DMS79 (cell line): ENCODE measurements at regions not wholly inside any gene's neighbourhood (a gene's known extent, or its start where the extent isn't known, plus 50 kb on each side); places are given as distances from the start of the nearest gene placed in this dataset.

ENCODE experiments used
- DNase-seq: peaks from one replicate; lab custom pipeline; 2025; lab: John Stamatoyannopoulos, UW

DNA sequence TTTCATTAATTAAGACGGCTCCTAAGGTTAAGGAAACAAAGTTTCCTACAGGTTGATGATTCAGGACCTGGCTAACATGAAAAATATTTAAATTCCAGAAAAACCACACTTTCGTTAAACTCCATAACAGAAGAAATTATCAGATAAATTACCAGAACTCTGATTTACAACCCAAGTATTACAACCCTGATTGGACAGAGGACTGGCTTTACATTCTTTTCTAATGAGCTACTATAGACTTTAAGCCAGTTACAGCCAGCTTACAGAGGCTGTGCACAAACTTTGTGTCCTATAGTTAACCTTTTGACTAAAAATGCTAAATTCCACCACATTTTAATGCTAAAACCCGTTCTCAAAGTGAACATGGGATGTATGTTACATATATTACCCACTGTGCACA, 458.6 kb downstream of the KCNJ3 start:
- no peak for DNase-seq

DNA sequence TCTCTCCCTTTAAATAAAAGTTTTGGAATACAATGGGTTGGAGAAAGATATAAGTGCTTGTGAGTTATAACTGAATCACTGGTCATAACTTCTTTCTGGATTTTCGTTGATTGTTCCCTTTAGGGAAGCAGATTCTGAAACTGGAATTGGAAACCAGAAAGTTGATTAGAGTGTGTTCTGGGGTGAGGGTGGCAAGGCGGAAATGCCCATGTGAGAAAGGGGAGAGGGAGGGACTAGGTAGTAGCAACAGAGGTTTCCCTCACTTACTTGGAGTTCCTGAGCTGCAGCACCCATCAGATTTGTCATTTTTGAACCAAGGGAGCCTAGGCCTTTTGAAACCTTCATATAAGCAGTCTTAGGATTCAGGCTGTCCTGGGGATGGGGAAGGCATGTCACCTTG, 453.4 kb downstream of the KCNJ3 start:
- no peak for DNase-seq

DNA sequence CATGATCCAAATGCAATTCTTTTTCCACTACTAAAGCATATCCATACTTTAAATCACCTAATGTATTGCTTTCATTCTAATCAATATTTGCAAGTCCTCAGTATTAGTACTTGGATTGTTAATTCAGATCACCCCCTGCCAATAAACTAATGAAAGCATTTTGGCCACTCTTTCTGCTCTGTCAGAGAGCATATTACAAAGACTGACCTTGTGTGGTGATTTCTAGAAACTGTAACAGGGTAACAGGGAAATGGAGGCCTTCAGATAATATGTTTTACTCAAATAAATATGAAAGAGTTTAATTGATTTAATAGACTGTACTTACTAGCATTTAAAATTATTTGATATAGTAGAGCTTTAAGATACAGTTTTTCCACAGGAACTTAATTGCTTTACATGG, 453.0 kb downstream of the KCNJ3 start:
- no peak for DNase-seq

DNA sequence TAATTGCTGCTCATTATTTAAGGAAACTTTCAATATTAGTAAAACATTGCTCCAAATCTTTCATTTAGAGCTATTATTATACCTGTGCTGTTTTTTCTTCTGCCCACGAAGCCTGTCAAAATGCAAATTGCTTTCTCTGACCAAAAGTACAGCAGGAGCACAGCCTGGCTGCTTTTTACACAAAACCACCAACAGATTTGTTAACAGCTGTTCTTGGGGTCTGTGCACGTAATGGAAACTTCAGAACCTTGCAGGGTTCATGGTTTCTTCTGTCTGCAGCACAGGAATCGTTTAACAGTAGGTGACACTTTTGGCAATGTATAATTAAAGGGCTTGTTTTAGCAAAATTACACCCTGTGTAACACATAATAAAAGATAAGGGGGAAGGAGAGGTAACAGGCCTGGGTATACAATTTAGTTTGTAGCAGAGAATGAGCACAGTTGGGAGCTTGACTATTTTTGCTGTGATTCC, 447.3 kb downstream of the KCNJ3 start:
- no peak for DNase-seq

DNA sequence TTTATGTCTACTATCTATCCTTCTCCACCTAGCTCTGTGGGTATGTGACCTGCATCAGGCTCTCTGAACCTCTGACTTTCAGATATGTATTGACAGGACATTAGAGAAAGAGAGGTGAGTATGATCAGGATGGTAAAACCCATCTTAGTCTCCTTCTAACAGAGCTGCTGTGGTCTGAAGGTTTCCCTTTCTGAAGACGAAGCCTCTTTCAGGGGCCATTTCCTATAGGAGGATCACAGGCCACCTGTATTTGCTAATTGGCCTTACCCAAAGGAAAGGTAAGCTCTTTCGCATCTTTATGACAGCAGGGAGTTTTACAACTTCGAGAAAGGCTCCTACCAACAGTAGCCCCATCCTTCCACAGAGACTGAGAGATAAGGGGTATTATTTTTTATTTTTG, 442.9 kb downstream of the KCNJ3 start:
- DNase-seq: no peak

DNA sequence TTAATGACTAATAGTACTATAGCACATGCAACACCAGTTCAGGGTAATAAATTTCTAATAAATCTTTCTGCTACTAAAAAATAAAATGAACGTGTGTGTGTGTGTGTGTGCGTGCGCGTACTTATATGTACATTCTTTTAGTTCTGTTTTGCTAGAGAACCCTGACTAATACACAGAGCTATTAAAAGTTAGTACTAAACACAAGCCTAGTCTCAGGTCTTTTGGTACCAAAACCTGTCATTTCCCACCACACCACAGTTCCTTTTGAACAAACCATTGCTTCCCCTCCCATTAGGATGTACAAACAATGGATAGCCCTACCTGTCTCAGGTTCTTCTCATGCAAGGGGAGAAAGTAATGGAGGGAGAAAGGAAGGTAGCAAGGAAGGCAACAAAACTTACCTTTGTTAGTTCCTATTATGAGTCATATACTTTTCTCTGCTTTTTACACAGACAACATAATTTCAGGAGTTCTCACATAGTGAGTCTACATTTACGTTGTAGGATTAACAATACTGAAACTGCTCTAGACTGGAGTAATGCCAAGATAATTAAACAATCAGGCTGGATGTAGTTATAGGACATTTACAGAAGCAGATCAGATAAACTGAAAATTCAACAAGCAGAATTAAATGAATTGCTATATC, 427.2 kb downstream of the KCNJ3 start:
- DNase-seq: no peak

DNA sequence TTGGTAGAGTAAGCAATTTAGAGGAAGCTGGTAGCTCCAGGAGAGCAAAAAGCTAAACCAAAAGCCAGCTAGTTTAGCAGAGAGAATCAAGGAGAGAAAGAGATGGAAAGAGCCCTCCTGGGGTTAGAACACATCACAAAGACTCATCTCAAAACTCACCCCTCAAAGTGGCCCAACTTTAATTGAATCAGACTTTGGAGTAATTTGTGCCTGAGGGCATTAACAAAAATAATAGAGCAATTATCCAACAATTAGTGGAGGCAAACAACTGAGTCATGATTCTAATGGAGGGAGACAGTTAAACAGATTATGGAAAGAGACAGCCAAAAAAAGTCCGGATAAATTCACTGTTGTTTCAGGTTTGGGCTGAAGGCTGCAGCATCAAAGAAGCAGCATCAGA, 417.4 kb downstream of the KCNJ3 start:
- DNase-seq: no peak

DNA sequence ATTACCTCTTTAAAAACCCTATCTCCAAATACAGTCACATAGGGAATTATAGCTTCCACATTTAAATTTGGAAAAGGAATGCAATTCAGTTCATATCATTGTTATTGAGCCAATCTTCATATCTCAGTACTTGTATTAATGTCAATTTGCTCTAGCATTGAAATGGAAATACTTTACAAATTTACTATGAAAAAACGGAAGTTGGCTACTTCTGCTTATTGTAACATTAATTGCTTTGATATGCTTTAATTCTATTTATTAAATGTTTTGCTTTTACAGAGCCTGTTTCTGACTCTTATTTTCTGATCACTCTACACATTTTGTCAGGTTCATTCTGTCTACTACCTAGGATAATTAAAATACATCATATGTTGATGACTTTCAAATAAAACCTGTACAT, 412.6 kb downstream of the KCNJ3 start:
- no peak for DNase-seq

DNA sequence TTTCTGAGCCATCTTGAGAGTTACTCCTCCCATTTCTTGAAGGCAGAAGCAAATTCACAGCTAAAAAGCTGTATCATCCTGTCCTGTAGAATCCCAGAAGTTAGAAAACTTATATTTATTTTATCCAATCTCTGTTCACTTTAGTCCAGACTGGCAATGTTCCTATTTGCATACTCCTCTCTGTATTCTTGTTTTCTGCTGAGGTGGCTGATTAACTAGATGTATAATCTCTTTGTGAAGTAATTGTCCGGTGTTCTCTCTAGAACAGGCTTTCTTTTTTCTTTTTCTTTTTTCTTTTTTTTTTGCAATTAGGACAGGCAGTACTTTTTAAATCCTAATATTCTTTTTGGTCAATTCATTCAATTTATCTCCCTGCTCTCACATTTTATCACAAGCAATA, 411.0 kb downstream of the KCNJ3 start:
- DNase-seq: no peak

DNA sequence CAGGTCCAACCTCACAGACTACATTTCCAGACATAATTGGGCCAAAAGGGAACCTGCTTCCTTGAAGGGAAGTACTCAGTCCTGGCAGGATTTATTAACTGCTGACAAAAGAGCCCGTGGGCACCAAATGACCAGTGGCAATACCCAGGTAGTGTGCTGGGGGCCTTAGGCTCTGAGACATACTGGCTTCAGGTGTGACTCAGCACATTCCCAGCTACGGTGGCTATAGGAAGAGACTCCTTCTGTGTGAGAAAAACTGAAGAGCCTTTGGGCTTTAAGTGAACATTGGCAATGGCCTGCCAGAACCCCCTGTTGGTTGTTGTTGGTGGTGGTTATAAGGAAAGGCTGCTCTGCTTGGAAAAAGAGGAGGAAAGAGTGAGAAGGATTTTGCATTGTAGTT, 401.8 kb downstream of the KCNJ3 start:
- no peak for DNase-seq

DNA sequence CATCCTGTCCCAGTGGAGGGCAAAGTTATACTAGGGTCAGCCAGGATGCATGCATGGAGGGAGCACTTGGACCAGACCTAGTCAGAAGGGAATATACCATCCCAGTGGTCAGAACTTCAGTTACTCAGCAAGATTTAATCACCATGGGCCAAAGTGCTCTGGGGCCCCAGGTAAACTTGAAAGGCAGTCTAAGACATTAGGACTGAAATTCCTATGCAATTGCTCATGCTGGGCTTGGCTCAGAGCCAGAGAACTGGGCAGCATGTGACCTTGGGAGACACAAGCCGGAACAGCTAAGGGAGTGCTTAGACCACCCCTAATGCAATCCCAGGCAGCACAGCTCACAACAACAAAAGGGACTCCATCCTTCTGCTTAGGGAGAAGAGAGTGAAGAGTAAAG, 401.3 kb downstream of the KCNJ3 start:
- no peak for DNase-seq

DNA sequence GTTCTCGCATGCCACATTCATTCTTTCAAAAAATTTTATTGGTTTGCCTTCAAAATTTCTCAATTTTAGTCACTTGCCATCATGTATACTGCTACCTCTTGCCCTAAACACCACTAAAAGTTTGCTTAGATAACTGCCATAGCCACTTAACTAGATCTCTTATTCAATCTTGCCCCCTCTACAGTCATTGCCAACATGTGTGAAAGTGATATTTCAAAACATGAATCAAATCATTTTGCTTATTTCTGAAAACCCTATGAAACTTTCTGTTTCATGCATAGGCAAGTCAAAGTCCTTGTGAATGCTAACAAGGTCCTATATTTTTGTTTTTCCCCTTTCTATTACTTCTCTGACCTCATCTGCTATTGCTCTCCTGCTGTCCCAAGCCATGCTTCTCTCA, 397.1 kb downstream of the KCNJ3 start:
- no peak for DNase-seq

DNA sequence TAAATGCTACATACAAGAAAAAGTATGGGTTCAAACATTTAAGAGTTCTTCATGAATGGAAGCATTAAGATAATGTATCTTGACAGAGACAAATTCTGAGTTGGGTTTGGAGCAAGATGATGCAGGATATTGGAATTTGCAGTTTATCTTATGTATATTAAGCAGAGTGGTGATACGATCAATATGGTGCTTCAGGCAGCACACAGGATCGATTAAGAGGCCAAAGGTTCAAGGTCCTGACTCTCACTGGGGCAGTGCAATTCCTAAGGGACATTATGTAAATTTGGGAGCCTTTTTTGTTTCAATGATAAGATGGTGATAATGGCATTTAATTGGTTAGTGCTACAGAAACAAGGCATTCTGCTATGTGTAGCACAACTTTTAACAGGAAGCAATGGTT, 381.9 kb downstream of the KCNJ3 start:
- DNase-seq: no peak

DNA sequence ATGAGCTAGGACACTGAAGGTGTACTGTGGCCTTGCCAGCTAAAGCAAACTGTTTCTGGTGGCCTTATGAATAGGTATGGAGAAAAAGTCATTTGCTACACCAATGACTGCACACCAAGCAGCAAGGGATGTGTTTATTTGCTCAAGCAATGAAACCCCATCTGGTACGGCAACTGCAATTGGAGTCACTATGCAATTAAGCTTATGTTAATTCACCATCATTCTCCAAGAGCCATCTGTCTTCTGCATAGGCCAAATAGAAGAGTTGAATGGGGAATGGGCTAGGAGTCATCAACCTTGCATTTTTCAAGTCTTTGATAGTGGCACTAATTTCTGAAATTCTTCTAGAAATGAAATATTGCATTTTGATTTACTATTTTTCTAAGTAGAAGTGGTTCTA, 372.0 kb downstream of the KCNJ3 start:
- DNase-seq: no peak

DNA sequence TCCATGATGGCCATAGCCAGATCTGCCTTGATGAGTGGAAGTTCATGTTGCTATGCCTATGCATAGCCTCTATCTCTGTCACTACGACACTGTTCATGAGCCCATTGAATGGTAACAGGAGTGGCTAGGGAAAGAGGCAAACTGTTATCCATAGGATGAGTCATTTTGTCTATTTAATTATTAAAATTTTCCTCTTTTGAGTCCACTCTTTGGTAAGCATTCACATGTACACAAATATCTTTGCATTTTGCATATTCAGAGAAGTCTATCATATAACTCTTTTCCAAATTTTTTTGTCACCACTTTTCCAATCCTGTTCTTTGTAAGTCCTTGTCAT, 364.4 kb downstream of the KCNJ3 start:
- DNase-seq: no peak

DNA sequence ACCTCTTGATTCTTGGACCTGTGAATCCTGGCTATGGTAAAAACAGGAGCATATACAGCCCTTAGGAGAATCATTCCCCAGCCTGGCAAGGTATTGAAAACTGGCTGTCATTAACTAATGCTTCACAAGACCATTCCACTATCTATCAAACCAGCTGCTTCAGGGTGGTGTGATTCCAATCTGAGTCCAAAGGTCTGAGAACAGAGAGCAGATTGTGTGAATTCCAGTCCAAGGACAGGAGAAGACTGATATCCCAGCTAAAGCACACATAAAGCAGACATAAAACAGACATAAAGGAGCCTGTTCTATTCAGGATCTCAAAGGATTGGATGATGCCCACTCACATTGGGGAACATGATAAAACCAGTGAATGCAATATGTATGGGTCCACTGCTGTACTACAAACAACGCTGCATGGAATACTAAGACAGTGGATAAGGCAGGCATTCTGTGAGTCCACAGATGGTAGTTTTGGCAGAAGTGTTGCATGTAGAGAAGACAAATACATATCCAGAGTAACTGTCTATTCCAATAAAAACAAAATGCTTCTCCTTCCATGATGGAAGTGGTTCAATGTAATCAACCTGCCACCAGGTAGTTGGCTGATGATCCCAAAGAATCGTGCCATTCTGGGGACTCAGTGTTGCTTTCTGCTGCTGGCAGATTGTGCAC, 363.9 kb downstream of the KCNJ3 start:
- DNase-seq: no peak

DNA sequence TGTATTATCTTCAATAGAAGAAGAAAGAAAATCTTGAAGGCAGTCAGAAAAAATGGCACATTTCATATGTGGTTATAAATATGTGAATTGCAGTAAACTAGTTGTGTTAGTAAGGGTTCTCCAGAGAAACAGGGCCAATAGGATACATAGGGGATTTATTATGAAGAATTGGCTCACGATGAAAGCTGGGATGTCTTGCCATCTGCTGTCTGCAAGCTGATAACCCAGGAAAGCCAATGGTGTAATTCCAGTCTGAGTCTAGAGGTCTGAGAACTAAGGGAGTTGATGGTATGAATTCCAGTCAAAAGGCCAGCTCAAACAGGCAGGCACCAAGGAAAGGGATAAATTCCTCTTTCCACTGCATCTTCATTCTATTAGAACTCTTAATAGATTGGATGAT, 362.4 kb downstream of the KCNJ3 start:
- DNase-seq: no peak

DNA sequence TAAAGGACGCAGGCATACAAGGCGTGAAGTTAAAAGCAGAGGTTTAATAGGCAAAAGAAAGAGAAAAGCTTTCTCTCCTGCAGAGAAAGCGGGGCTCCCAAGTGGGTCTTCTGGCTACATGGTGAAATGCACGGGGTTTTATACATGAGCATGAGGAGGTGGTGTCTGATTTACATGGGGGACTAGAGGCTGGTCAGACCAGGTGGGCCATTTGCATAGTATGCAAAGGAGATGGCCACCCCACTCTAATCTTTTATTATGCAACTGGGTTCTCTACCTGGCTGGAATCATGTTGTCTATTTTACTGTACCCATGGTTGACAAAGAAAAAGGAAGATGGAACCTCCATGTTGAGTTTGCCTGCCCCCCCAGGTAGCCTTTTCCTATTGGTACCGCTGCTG, 356.2 kb downstream of the KCNJ3 start:
- no peak for DNase-seq

DNA sequence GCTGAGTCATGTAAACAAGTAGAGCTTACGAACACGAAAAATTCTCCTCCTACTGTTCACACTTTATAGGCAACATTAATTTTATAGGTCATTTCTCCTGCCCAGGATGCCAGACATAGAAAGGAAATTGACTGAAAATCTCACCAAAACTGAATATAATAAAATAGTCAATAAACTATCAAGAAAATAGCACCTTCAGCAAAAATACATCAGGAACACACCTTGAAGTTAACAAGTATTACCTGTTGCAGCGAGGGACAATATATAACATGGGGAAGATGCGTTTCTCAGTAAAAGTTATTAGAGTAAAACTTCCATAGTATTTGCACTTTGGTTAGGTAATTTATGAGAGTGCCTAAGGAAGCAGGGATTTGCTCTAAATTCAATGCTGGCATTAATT, 344.6 kb downstream of the KCNJ3 start:
- DNase-seq: no peak

DNA sequence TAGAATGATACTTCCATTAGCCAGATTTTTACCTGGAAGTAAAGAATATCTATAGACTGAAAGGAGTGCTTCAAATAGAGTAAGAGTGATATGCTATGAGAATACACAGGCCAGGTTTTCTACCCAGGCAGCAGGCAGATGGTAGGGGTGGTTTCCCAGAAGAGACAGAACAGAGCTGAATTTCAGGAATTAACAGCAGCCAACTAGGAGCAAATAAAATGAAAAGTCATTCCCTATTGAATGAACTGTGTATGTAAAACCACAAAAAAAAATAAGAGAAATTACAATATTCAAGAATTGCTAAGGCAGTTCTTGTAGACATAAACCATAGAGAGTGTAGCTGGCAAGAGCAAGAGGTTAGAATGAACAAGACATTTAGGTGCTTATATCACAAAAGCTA, 336.8 kb downstream of the KCNJ3 start:
- no peak for DNase-seq

DNA sequence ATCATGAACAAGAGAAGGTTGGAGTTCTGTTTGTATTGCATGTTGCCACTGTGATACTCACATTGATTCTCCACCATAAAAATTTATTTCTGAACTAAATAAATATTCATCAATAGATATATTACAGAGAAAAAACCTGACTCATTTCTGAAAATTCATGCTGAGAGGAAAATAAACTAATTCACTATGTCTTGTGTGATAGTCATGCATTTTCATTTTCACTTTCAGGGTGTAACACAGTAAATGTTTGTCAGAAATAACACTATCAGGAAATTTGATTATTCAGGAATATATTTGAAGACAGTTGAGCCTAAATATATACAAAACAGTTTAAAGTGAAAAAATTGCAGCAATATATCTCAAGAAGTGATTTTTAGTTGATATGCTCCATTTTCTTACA, 335.2 kb downstream of the KCNJ3 start:
- DNase-seq: no peak

DNA sequence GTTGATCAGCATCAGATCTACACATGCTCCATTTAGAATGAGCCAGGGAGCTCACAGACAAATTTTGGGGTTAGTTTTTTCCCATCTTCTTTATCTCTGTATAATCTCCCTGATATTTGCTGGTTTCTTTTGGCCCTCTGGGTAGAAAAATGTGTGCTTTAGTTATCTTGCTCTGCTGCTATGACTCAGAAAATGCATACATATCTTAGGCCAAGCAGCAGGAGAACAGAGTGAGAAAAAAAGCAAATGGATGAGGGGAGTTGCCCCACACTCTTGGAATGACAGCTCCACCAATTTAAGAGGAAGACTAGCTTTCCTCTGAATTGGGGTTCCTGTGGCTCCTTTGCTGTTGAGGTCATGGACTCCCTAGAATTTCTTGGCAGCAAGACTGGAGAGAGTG, 331.8 kb downstream of the KCNJ3 start:
- DNase-seq: no peak

DNA sequence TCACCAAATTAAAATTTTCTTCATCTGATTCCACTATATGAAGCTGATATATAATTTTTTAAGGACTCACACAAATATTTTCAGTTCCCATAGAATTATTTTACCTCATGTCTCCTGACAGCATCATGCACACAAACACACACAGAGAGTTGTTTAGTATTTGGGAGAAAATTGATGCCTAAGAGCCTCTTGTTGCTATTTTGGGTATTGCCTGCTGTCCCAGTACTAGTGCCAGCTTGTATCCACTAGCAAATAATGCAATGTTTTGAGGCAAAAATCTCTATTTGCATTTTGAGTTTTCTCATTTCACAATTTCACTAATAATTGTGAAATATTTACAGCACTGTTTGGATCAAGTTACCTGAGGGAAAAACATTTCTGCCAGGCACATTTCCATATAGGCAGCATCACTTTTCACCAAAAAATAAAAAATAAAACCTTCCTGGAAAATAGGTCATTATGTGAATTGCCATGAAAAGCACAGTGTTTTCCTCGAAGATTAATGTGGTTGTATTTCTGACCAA, 328.2 kb downstream of the KCNJ3 start:
- no peak for DNase-seq

DNA sequence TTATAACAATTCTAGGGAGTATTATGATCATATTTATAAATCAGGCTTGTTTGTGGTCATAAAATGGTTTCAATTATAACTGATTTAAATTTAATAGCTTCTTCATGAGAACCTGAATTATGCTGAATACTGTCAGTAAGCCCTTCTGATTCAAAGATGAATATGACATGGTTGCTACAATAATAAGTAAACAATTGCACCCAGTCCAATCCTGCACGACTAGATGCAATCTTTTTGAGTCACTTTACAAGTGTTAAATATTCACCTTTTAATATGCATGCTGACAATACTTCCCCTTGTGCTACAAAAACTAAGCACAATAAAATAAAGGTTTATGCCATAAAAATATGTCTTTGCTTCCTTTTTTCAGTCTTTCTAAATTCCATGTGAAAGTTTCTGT, 325.2 kb downstream of the KCNJ3 start:
- no peak for DNase-seq
